ENCODE measurements at regions not wholly inside any gene's neighbourhood (a gene's known extent, or its start where the extent isn't known, plus 50 kb on each side); places are given as distances from the start of the nearest gene placed in this dataset.
"Not testable (repeated sequence)": the region's sequence is repeated elsewhere in the genome, so short reads cannot be mapped to it uniquely, and the experiment has no call there.

DNA sequence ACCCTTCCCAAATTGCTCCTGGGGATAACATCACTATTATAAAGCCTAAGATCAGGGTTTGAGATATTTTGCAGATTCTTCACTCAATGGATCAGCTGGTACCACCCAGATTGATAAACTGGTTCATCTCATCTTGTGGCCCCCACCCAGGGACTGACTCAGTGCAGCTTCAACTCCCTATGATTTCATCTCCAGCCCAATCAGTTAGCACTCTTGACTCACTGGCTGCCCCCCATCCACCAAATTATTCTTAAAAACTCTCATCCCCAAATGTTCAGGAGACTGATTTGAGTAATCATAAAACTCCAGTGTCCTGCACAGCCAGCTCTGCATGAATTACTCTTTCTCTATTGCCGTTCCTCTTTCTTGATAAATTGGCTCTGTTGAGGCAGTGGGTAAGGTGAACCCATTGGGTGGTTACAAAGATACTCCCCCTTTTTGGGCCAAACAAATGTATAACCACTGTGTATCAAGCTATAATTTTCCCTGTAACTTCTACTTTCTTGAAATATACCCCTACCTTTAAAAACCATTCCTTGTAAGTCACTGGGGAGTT is 263.3 kb upstream of the IL12B start:
- Mint-ChIP-seq H3K36me3 (peaks cover 4% of the 10 kb centered on the region), H3K4me3 (no peak overlapping the region), H3K4me1 (no peaks in the 10 kb centered on the region), H3K27me3 (peaks cover 4% of the 10 kb centered on the region), H3K27ac (no peak overlapping the region), H3K9me3 (peaks cover 25% of the 10 kb centered on the region)

DNA sequence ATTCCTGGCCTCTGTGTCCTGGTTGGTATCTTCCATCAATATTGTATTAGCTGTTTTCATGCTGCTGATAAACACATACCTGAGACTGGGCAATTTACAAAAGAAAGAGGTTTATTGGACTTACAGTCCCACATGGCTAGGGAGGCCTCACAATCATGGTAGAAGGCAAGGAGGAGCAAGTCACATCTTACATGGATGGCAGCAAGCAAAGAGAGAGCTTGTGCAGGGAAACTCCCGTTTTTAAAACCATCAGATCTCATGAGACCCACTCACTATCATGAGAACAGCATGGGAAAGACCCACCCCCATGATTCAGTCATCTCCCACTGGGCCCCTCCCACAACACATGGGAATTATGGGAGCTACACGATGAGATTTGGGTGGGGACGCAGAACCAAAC is 265.3 kb upstream of the IL12B start:
- peaks cover 27% of the 10 kb centered on the region for H3K9me3 Mint-ChIP-seq
- H3K4me1 Mint-ChIP-seq, H3K4me3 Mint-ChIP-seq, H3K27me3 Mint-ChIP-seq, H3K36me3 Mint-ChIP-seq, H3K27ac Mint-ChIP-seq: not testable (repeated sequence)

DNA sequence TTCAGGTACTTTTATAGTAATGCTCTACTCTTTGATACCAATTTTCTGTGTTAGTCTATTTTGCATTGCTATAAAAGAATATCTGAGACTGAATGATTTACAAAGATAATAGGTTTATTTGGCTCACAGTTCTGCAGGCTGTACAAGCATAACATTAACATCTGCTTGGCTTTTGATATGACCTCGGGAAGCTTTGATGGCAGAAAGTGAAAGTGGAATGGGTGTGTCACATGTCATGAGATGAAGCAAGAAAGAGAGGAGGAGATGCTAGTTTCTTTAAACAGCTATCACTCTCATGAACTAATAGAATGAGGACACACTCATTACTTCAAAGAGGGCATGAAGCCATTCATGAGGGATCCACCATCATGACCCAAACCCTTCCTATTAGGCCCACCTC is 270.9 kb upstream of the IL12B start:
- no peak overlapping the region for H3K27ac Mint-ChIP-seq
- peaks cover 22% of the 10 kb centered on the region for H3K9me3 Mint-ChIP-seq
- peaks cover 4% of the 10 kb centered on the region for H3K36me3 Mint-ChIP-seq

DNA sequence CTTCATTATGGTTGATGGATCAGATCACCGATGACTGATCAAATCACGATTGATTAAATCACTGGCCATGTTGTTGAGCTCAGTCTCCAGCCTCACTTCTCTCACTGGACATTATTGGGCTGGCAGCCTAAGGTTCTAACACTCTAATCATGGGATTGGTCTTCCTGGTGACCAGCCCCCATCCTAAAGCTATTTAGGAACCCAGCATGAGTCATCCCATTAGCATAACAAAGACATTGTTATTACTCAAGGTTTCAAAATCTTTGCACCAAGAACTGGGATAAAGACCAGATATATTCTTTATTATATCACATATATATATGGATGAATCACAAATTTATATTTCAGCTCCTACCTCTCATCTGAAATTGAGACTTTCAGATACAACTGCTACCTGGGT is 272.1 kb upstream of the IL12B start:
- peaks cover 4% of the 10 kb centered on the region for H3K36me3 Mint-ChIP-seq
- no peak overlapping the region for H3K4me3 Mint-ChIP-seq
- H3K27me3 Mint-ChIP-seq = no peaks in the 10 kb centered on the region
- H3K4me1 Mint-ChIP-seq = peaks cover 18% of the 10 kb centered on the region
- no peak overlapping the region for H3K27ac Mint-ChIP-seq
- peaks cover 16% of the 10 kb centered on the region for H3K9me3 Mint-ChIP-seq

More for the DNA sequence above, 270.9 kb upstream of the IL12B start:
- Mint-ChIP-seq H3K27me3 (no peaks in the 10 kb centered on the region), H3K4me1 (peaks cover 7% of the 10 kb centered on the region), H3K4me3 (no peak overlapping the region)

DNA sequence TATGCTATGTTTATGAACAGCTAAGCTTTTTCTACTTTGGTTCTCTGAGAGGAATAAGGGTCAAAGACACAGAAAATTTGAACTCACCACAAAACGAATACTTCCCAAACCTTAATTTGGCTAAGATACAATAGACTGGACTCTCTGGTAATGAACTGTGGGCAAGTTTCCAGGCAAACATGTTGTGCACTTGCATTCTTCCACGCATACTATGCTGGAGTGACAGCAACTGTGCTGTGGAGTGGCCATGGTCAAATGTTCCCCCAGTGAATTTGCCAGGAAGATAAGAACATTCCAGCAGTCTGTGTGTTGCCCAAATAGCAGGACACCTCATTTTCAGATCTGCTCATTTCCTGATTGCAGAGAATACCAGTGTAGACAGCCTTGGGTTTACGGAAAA is 275.3 kb upstream of the IL12B start:
- Mint-ChIP-seq H3K4me3 (no peak overlapping the region), H3K9me3 (peaks cover 9% of the 10 kb centered on the region), H3K36me3 (no peaks in the 10 kb centered on the region), H3K4me1 (peaks cover 35% of the 10 kb centered on the region), H3K27ac (no peak overlapping the region), H3K27me3 (peaks cover 2% of the 10 kb centered on the region)

DNA sequence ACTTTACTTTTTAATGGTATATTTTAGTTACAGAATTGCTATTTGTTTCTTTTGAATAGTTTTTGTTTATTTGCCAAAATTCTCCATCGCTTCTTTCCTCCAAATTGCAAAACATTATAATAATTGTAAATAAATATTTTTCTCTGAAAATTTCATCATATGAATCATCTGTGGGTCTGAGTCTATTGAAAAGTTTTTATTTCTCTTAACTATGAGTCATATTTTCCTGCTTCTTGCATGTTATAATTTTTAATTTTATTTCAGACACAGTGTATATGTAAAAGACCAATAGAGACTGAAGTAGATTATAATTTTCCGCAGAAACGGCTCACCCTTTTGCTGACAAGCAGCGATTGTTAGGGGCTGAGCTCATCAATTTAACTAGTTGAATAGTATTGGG is 279.1 kb upstream of the IL12B start:
- peaks cover 36% of the 10 kb centered on the region for H3K4me1 Mint-ChIP-seq

DNA sequence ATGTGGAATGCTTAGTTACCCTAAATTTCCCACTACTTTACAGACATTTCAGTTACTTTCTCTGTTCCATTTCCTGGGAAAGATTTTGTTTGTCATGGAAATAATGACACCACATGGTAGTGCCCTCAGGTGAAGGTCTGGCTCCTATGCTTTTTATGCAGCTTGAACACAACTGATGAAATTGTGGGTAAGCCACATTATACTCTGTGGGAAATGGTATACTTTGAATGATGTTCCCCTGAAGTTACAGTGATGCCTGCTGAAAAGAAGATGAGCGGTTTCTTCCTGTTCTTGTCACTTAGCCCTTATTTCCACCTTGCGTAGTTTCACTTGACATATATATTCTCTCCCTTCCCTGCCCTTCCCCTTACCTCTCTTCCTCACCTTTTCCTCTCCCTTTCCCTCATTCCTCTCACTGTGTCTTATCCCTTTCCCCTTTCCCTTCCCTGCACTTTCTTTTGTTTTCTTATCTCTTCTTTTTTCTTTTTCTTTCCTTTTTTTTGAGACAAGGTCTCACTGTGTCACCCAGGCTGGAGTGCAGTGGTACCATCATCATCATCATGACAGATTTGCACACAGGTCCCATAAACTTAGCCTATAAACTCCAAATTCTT is 280.8 kb upstream of the IL12B start:
- H3K27me3 Mint-ChIP-seq = peaks cover 4% of the 10 kb centered on the region
- no peaks in the 10 kb centered on the region for H3K9me3 Mint-ChIP-seq
- H3K4me1 Mint-ChIP-seq = peaks cover 36% of the 10 kb centered on the region
- H3K27ac Mint-ChIP-seq = peak overlapping the region; percentile 90
- H3K36me3 Mint-ChIP-seq = peaks cover 2% of the 10 kb centered on the region
- H3K4me3 Mint-ChIP-seq = no peak overlapping the region

More for the DNA sequence above, 279.1 kb upstream of the IL12B start:
- H3K36me3 Mint-ChIP-seq = peaks cover 2% of the 10 kb centered on the region
- H3K9me3 Mint-ChIP-seq = no peaks in the 10 kb centered on the region
- peaks cover 4% of the 10 kb centered on the region for H3K27me3 Mint-ChIP-seq
- H3K4me3 Mint-ChIP-seq = no peak overlapping the region
- H3K27ac Mint-ChIP-seq = peak overlapping the region; percentile 41

DNA sequence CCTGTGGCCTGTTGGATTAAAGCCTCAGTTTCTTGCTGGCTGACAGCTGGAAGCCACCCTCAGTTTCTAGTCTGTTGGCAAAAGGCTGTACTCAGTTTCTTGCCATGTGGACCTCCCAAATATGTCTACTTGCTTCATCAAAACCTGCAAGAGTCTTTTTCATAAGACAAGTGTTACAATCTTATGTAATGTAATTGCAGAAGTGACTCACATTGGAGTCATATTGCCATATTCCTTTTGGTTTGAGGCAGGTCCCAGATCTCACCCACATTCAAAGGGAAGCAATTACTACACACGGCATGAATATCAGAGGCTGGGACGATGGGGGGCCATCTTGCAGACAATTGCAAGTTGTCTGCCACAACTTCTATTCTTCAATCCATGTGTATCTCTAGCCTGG is 286.7 kb upstream of the IL12B start:
- peaks cover 4% of the 10 kb centered on the region for H3K27me3 Mint-ChIP-seq
- H3K4me3 Mint-ChIP-seq = no peak overlapping the region
- no peak overlapping the region for H3K27ac Mint-ChIP-seq
- H3K9me3 Mint-ChIP-seq = no peaks in the 10 kb centered on the region
- no peaks in the 10 kb centered on the region for H3K36me3 Mint-ChIP-seq
- H3K4me1 Mint-ChIP-seq = no peaks in the 10 kb centered on the region

DNA sequence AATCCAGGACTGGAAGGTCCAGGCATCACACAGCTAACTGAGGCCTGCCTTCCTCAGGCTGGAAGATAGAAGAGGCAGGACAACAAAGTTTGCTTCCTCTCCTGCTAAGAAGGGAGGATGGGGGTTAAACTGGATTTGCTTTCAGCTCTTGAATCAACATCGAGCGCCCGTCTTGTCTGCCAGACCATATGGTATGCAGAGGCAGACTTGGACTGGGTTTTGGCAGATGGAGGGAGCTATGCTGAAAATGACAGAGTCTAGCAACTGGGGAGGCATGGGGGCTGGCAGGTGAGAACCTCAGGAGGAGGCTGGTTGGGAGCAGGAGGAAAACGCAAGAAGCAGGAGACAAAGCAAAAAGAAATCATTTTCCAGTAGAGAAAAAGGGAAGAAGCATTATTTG is 289.5 kb upstream of the IL12B start:
- Mint-ChIP-seq H3K27ac (no peak overlapping the region), H3K27me3 (peaks cover 8% of the 10 kb centered on the region), H3K36me3 (peaks cover 2% of the 10 kb centered on the region), H3K4me1 (no peaks in the 10 kb centered on the region), H3K4me3 (no peak overlapping the region), H3K9me3 (peaks cover 10% of the 10 kb centered on the region)

DNA sequence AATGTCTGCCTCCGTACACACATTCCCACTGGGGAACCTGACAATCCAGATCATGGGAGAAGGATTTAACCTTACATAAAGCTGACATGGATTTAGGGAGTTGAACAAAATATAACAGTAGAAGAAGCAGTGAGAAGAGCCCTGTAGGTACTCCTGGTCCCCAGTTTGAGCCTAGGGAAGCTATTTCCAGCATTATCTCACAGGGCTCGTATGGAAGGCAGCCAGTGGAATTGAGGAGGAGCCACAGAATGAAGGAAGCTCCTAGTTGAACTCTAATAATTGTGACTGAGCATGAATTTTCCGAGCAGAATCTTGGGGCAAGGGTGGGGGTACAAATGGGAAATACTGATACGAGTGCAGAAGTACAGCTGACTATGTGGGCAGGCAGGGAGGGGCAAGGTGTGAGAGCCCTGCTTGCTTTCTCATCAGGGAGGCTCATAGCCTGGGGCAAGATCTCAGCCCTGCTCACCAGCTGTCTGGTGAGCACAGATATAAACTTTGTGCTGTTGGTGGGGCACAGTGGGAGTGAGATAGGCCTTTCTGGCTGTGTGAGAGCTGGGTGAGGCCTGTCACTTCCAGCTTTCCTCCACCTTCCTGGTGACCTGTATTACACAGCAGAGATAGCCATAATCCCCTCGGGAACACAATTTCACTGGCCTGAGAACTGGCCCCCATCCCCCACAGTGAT is 290.7 kb upstream of the IL12B start:
- peaks cover 2% of the 10 kb centered on the region for H3K36me3 Mint-ChIP-seq

DNA sequence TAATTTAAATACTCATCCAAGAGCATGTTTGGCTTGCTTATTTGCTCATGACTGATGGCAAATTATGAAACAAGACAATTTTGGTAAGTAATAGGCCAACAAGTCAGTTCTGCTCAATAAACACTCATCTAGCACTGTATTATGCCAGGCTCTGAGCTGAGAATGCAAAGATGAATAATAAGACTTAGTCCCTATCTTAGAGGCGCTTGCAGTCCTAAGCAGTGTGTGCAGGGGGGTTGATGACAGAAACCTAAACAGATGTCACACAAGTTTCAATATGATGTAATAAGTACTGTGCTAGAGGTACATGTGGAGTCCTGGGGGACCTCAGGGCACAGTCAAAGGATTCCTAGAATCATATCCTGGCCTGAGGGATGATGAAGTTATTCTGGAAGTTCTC is 287.6 kb upstream of the ADRA1B start:
- no peaks in the 10 kb centered on the region for H3K4me1 Mint-ChIP-seq
- H3K36me3 Mint-ChIP-seq = no peaks in the 10 kb centered on the region
- H3K27ac Mint-ChIP-seq = no peak overlapping the region
- H3K9me3 Mint-ChIP-seq = peaks cover 8% of the 10 kb centered on the region
- peaks cover 2% of the 10 kb centered on the region for H3K27me3 Mint-ChIP-seq
- H3K4me3 Mint-ChIP-seq = no peak overlapping the region

More for the DNA sequence above, 290.7 kb upstream of the IL12B start:
- peaks cover 8% of the 10 kb centered on the region for H3K27me3 Mint-ChIP-seq
- H3K4me1 Mint-ChIP-seq = no peaks in the 10 kb centered on the region
- H3K27ac Mint-ChIP-seq = no peak overlapping the region
- no peak overlapping the region for H3K4me3 Mint-ChIP-seq
- H3K9me3 Mint-ChIP-seq = peaks cover 13% of the 10 kb centered on the region

DNA sequence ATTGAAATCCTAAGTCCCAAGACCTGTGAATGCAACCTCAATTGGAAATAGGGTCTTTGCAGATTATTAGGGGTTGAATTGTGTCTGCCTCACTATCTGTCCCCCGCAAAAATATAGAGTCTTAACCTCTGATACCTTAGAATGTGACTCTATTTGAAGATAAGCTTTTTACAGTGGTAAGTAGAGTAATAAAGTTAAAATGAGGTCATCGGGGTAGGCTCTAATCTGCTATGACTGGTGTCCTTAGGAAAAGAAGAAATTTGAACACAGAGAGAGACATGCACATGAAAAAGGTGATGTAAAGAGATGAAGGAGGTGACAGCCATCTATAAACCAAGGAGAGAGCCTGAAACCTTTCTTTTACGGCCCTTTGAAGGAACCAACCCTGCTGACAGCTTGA is 287.1 kb upstream of the ADRA1B start:
- Mint-ChIP-seq H3K9me3 (peaks cover 8% of the 10 kb centered on the region), H3K4me3 (no peak overlapping the region), H3K27me3 (peaks cover 2% of the 10 kb centered on the region), H3K36me3 (no peaks in the 10 kb centered on the region), H3K27ac (no peak overlapping the region), H3K4me1 (no peaks in the 10 kb centered on the region)

DNA sequence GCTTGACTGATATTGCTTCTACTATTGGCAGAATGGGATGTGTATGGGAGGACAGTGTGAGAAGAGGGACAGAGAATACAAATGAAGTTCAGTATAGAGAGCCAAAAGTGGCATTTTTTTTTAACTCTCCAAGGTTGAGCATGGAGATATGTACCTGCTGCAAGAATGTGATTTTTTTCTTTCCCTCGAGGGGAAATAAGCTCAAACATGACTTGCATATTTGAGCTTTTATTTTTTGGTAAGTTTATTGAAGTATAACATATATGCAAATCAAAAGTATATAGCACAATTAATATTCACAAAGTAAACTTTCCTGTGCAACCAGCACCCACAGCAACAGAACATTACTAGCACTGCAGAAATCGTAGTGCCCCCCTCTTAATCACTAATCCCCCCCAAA is 285.7 kb upstream of the ADRA1B start:
- Mint-ChIP-seq H3K4me1 (no peaks in the 10 kb centered on the region), H3K27me3 (no peaks in the 10 kb centered on the region), H3K9me3 (no peaks in the 10 kb centered on the region), H3K36me3 (no peaks in the 10 kb centered on the region), H3K27ac (no peak overlapping the region), H3K4me3 (no peak overlapping the region)

DNA sequence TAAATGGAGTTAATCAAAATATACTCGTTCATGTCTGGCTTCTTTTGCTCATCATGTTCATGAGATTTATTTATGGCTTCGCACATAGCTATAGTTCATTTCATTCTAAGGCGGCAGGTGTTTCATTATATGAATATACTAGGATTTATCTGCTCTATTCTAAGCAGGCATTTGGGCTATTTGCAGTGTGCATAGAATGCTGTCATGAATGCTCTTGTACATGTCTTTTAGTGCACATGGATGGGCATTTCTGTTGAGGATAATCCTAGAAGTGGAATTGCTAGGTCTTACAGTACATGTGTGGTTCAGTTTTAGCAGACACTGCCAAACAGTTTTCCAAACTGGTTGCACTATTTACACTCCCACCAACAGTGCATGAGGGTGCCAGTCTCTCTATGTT is 285.3 kb upstream of the ADRA1B start:
- no peaks in the 10 kb centered on the region for H3K4me1 Mint-ChIP-seq
- H3K4me3 Mint-ChIP-seq = no peak overlapping the region
- no peaks in the 10 kb centered on the region for H3K36me3 Mint-ChIP-seq
- no peaks in the 10 kb centered on the region for H3K9me3 Mint-ChIP-seq
- no peak overlapping the region for H3K27ac Mint-ChIP-seq
- H3K27me3 Mint-ChIP-seq = no peaks in the 10 kb centered on the region

DNA sequence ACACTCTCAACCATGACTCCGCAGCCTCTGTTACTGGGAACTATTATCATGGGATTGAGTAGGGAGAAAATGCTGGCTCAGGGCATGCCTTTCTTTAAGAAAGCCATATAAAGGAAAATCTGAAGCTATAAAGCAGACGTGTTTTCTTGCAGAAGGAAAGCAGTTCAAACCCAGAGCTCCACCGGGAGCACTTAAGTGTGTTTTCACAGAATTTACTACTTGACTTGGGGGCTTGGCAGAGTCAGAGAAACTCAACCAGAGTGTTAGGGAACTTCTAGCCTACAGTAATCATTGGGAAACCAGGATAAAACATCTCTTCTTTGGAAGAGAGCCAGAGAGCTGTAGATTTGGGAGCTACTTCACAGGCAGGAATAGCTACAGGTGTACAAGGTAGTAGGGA is 283.4 kb upstream of the ADRA1B start:
- no peak overlapping the region for H3K27ac Mint-ChIP-seq
- H3K4me1 Mint-ChIP-seq = no peaks in the 10 kb centered on the region
- H3K4me3 Mint-ChIP-seq = no peak overlapping the region
- H3K9me3 Mint-ChIP-seq = no peaks in the 10 kb centered on the region
- no peaks in the 10 kb centered on the region for H3K27me3 Mint-ChIP-seq
- H3K36me3 Mint-ChIP-seq = no peaks in the 10 kb centered on the region

DNA sequence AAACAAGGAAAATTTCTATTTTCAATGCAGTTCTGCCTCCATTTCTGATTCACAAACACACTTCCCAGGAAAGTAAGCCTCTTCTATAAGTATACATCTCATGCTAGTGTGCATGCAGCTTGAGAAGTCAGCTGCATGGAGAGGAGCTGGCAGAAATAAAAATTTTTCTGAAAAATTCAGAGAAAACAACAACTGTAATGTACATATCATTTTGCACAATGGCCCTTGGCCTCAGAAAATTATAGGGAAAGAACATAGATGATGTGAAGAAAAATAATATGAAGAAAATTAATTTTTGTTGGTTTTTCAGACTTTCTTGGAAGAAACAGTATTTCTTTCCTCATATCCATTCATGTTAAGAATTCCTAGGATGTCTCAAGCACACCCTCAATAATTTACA is 277.8 kb upstream of the ADRA1B start:
- Mint-ChIP-seq H3K9me3 (no peaks in the 10 kb centered on the region), H3K4me1 (no peaks in the 10 kb centered on the region), H3K36me3 (no peaks in the 10 kb centered on the region), H3K4me3 (no peak overlapping the region), H3K27me3 (no peaks in the 10 kb centered on the region), H3K27ac (no peak overlapping the region)
